GM21447 (cell line): ENCODE measurements at regions not wholly inside any gene's neighbourhood (a gene's known extent, or its start where the extent isn't known, plus 50 kb on each side); places are given as distances from the start of the nearest gene placed in this dataset.

Experiments used
- ATAC-seq: cut with Tn5 transposase; IDR thresholded peaks from one replicate; pipeline ENCODE4 v1.9.1; 2021; ENCODE audit not compliant: unreplicated experiment

- no peak for ATAC-seq
Measured at GRCh38 chr16:17828012-17828411, 357.3 kb upstream of the XYLT1 start.

DNA sequence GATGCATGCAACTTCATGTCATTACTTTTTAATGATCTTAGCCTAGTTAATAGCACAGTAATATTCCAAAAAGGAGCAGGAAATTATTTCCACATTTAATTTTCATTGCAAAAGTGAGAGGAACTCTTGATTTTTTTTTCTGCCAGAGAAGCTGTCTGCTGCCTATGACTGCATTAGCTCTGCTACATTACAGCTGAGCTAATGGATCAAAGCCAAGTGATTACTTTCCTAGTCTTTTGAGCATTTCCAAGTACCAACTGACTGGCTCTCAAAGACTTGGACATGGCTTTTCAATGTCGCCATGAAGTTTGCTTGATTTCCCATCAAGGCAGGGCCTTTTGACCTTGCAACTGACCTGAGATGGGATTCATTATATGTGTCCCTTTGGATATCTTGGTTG lies 356.6 kb upstream of the XYLT1 start:
- ATAC-seq: no peak

GRCh38 chr16:17817943-17818342 lies 347.2 kb upstream of the XYLT1 start:
- ATAC-seq: no peak

DNA sequence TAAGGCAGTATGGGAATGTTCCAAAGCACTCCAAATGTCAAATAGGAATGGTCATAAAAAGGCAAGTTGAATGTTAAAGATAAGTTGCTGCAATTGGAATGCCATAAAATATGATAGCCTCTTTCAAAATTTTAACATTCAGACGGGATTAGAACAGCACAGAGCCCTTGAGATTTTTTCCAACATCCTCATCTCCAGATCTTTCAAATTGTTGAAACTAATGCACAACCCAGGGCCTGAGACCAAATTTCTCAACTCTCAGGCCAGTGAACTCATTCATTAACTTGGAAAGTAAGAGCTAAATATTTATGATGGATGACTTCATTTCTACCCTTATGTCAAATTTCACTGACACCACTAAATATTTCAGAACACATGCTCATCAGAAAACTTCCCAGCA lies 346.5 kb upstream of the XYLT1 start:
- ATAC-seq: no peak

DNA sequence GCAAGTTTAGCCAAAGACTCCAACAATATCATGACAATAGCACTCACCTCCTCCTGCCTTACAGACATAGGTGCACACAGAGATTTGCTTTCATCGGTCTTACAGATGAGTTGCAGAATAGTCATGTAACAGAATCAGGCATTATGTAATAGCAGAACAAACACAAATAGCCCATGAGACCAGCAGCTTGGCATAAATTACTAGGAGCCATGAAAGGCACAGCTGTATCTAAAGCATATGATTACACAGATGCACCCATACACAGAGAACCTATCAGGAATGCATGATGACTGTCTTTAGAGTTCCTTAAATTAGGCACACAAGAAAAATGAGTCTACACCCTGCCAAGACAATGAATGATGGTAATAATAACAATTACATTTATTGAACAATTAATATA lies 342.0 kb upstream of the XYLT1 start:
- ATAC-seq: no peak

- ATAC-seq: no peak
Measured at GRCh38 chr16:17804857-17805256, 334.1 kb upstream of the XYLT1 start.

GRCh38 chr16:17803625-17804410 lies 333.1 kb upstream of the XYLT1 start:
- no peak for ATAC-seq

- ATAC-seq: no peak
Measured at GRCh38 chr16:17802571-17802970, 331.8 kb upstream of the XYLT1 start.

DNA sequence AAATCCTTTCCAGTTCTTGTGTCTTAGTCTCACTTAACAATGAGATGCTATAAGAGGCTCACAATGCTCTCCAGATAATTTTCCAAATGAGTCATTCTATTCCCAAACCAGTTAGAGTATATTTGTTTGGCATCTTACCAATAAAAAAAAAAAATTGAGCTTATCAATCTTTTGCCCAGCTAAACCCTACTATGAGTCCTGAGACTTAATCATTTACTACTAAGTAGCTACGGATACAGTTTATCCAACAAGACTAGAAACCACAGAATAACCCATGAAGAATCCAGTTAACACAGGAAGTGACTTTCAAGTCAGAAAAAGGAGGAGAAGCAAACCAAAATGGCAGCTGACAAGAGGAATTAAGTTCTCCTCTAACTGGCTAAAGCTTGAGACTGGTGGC lies 330.3 kb upstream of the XYLT1 start:
- no peak for ATAC-seq

GRCh38 chr16:17798716-17799115 lies 328.0 kb upstream of the XYLT1 start:
- ATAC-seq: no peak

- ATAC-seq: no peak
Measured at GRCh38 chr16:17793354-17793753, 322.6 kb upstream of the XYLT1 start.

GRCh38 chr16:17784073-17784472 lies 313.3 kb upstream of the XYLT1 start:
- no peak for ATAC-seq

GRCh38 chr16:17780181-17780580 lies 309.4 kb upstream of the XYLT1 start:
- no peak for ATAC-seq

DNA sequence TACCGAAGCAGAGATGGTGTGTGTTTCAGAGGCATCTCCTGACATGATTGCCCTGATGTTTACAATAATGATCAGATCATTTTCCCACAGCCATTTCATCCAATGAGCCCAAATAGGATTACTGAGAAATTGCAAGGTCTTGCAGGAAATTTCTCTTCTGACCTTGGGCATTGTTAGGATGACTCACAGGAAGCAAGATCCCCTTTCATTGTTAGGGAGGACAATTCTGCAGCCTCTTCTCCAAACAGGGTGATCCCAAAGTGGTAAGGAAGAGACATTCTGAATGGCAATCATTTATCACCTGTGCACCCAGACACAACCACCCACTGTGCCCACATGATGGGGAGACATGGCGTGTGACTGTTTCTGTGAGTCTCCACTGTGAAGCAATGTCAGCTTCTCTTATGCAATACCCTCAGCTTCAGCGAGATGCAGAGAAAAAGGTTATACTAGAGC lies 306.7 kb upstream of the XYLT1 start:
- ATAC-seq: no peak

DNA sequence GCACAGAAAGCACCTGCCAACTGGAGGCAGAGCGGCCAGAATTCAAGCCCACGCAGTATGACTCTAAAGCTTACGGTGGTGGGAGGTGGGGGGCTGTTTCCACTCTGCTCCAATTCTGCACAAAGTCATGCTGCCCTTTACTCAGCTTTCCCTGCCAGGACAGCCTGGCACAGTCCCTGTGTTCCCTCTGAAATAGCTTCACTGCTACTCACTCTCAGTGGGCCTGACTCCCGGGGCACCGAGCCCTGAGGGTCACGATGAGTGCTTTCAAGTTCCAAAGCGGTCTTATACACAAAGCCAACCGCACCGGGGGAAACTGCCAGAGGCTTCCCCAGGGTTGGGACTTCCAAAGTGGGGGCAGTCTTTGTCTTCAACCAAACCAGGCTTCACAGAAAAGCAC lies 306.1 kb upstream of the XYLT1 start:
- ATAC-seq: no peak

- no peak for ATAC-seq
Measured at GRCh38 chr16:17776465-17776864, 305.7 kb upstream of the XYLT1 start.

DNA sequence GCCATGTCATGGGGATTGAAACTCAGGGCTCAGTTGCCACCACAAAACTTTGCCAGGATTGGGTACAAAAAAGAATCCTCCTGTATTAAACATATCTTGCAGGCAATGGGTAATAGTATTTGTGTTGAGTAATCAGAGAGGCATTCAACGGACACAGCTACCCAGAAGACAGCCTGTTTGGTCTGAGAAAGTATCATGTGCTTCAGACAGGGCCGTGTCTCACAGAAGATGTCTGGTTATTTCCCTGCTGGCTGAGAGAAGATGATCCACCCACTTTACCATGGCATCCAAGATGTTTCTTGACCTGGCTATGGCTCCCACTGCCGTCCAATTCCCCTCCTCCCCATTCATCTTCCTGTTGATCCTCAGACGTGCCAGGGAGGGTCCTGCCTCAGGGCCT lies 304.3 kb upstream of the XYLT1 start:
- ATAC-seq: no peak

- no peak for ATAC-seq
Measured at GRCh38 chr16:17773698-17774101, 302.9 kb upstream of the XYLT1 start.

GRCh38 chr16:17770104-17770503 lies 299.3 kb upstream of the XYLT1 start:
- no peak for ATAC-seq

DNA sequence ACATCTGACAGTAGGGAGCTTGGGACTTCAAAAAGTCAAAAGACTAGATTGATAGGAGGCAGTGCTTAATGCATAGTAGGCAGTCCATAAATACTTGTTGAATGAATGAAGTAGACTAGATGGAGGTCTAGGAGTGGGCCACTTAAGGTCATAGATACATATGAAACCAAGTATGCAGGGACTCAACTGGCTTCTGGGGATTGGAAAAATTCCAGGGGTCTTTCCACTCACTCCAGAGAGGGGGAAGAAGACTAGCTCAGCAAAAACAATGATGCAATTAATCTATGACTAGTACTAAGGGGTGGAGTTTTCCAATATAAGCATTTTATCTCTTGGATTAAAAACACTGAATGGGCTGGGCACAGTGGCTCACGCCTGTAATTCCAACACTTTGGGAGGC lies 298.3 kb upstream of the XYLT1 start:
- no peak for ATAC-seq

DNA sequence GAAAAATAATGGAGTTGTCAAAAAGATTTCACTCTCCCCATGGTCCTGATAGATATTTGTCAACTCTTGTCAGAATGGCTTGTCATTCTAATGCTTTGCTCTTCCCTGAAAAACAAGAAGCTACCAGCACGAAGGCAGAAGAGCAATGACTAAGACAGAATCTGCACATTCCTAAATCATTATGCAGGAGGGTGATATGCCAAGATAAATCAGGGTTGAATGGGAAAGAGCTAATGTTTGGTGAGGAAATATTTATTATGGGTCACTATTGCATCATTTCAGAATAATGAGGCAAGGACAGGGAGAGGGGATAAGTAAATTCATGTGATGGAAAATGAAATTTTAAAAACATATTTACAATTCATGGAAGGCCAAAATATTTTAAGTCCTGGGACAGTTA lies 297.5 kb upstream of the XYLT1 start:
- ATAC-seq: no peak

- ATAC-seq: no peak
Measured at GRCh38 chr16:17766012-17766411, 295.3 kb upstream of the XYLT1 start.
